ENCODE measurements at regions not wholly inside any gene's neighbourhood (a gene's known extent, or its start where the extent isn't known, plus 50 kb on each side); places are given as distances from the start of the nearest gene placed in this dataset.

GRCh38 chr13:100977841-100978240 lies 303.2 kb upstream of the TMTC4 start:
- no peak overlapping the region for H2BK12ac ChIP-seq (ENCODE audit: insufficient read length, low read depth, low read length)
- DNase-seq: no peak
- H2BK15ac ChIP-seq (ENCODE audit: low read depth, low read length): no peak overlapping the region
- no peak overlapping the region for H4K91ac ChIP-seq (ENCODE audit: insufficient read length, low read depth, low read length)
- no peak overlapping the region for H3K56ac ChIP-seq (ENCODE audit: insufficient read length, low read depth, low read length)
- H3K27me3 ChIP-seq (ENCODE audit: insufficient read depth, low read length): no peaks in the 10 kb centered on the region
- H3K79me1 ChIP-seq (ENCODE audit: insufficient read depth, low read depth, low read length, poor library complexity, severe bottlenecking): no peaks in the 10 kb centered on the region
- no peak overlapping the region for H3K9ac ChIP-seq (ENCODE audit: extremely low read depth, insufficient read length, low read length)
- no peak for TF ChIP-seq CTCF (conservative IDR thresholded peaks at IDR 0.05)
- no peaks in the 10 kb centered on the region for H3K4me1 ChIP-seq (ENCODE audit: insufficient read depth, low read length)
- H3K18ac ChIP-seq (ENCODE audit: insufficient read length, low read depth, low read length): no peak overlapping the region
- H3K14ac ChIP-seq (ENCODE audit: insufficient read depth, low read length): no peak overlapping the region
- Mint-ChIP-seq H3K9me3 (peaks cover 5% of the 10 kb centered on the region in 2 experiments; a peak in 2 of 5 replicates), H3K27ac (no peak overlapping the region), H3K27me3 (ENCODE audit: low read depth) (no peaks in the 10 kb centered on the region; the same call in 1 of the 2 replicates), H3K36me3 (ENCODE audit: insufficient read depth in 1 of 3, low read depth in 3 of 3) (peaks cover 0 to 6% (median 6%) of the 10 kb centered on the region in 3 experiments; a peak in 2 of 7 replicates), H3K4me3 (no peak overlapping the region), H3K4me1 (peaks cover 0 to 5% of the 10 kb centered on the region in 2 experiments; a peak in 3 of 4 replicates)
- no peak overlapping the region for H3K4me2 ChIP-seq (ENCODE audit: insufficient read depth, insufficient read length, low read length)
- H2AFZ ChIP-seq (ENCODE audit: low read length): no peak overlapping the region
- no peak overlapping the region for H3K4ac ChIP-seq (ENCODE audit: low read depth, low read length)
- no peaks in the 10 kb centered on the region for H3K23me2 ChIP-seq (ENCODE audit: insufficient read length, low read depth, low read length, poor library complexity, severe bottlenecking)
- H4K8ac ChIP-seq (replicated peaks; ENCODE audit: insufficient read length, low read depth, low read length): no peak overlapping the region
- no peak overlapping the region for H4K5ac ChIP-seq (ENCODE audit: insufficient read length, low read depth, low read length)
- H3K27ac ChIP-seq (ENCODE audit: insufficient read length, low read depth, low read length): no peak overlapping the region
- no peaks in the 10 kb centered on the region for H3K9me3 ChIP-seq (ENCODE audit: control insufficient read depth, low read depth, low read length)
- no peaks in the 10 kb centered on the region for H4K20me1 ChIP-seq (ENCODE audit: control insufficient read depth, insufficient read depth, insufficient read length)
- no peak overlapping the region for H2BK120ac ChIP-seq (ENCODE audit: low read depth, low read length, poor library complexity, severe bottlenecking)
- no CpG with 5 or more reads among the region's 7 CpGs for WGBS (ENCODE audit: extremely low coverage, insufficient read length, low lambda C conversion rate)
- no peak overlapping the region for H2BK5ac ChIP-seq (ENCODE audit: insufficient read length, low read length)
- no peaks in the 10 kb centered on the region for H3K79me2 ChIP-seq (ENCODE audit: insufficient read depth, low read length)
- no peak overlapping the region for H3K23ac ChIP-seq (ENCODE audit: insufficient read length, low read depth, low read length)
- no peak overlapping the region for H2AK5ac ChIP-seq (ENCODE audit: insufficient read length, low read length)
- H2BK20ac ChIP-seq (ENCODE audit: low read depth, low read length, poor library complexity, severe bottlenecking): no peak overlapping the region
- no peak overlapping the region for H3T11ph ChIP-seq (ENCODE audit: low read length)

Data from H9 (cell line).